ENCODE measurements at regions not wholly inside any gene's neighbourhood (a gene's known extent, or its start where the extent isn't known, plus 50 kb on each side); places are given as distances from the start of the nearest gene placed in this dataset.

DNA sequence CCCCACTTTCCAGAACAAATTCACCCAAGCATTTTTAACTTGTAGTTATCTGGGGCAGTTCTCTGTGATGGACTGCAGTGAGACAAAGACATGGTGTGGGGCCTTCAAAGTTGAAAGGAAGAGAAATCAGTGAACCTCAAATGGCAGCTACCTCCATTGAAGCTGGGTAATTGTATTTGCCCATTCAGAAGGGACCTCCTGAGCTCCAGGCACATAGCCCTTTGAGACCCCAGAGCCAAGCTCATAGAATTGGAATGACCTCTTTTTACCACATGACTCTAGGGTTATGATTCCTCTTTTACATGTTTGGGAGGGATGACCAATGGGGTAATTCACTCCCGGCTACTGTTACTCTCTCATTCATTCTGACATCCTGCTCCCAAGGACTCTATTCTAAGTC is 368.4 kb upstream of the ITGA1 start:
- no peak for DNase-seq

DNA sequence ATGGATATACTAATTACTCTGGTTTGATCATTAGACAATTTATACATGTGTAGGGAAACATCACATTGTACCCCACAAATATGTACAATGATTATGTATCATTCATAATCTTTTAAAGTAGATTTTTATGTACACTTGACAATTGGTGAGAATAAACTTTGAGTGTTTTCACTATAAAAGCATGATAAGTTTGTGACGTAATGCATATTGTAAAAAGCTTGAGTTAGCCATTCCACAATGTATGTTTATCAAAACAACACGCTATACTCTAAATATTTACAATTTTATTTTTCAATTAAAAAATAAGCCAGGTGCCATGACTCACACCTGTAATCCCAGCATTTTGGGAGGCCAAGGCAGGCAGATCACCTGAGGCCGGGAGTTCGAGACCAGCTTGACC is 360.1 kb upstream of the ITGA1 start:
- DNase-seq = no peak

DNA sequence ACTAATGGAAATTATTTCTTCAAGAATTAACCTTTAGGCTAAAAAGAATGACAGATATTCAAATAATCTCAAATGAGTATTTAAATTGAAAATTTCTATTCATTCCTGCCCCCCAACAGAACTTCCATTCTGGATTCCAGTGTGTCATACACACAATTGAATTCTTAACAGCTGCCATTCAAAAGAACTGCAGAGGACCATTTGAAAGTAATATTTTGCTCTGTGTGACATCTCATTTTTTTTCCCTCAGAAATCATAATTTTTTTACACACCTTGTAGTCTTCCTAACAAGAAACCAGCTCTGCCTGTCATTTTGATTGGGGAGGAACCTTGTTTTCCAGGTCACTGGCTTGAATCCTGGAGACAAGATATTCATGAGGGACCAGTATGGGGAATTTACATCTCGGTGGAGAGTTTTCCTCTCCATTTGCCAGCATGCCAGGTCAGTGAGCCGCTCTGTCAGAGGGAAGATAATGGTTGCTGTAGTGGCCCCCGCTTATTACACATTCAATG is 358.7 kb upstream of the ITGA1 start:
- DNase-seq = no peak

DNA sequence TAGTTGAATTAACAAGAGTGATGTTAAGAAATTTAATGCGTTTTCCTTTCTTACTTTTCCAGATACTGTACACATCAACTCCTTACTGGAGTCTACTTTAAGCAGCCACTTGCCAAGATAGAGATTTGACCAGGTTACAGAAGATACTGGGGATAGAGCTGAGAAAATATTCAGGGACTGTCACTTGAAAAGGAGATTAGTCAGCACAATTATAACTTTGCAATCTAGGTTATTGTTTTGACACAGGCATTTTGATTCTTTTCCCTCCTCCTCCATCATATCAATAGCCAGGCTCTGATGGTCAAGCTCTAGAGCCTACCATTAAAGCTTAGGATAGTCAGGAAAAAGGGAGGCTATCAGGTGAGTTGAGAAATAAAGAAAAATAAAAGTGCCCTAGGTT is 345.9 kb upstream of the ITGA1 start:
- DNase-seq = no peak

GRCh38 chr5:52443187-52443586 is 344.5 kb upstream of the ITGA1 start:
- DNase-seq = no peak

- DNase-seq = no peak
Measured at GRCh38 chr5:52448111-52448510, 339.6 kb upstream of the ITGA1 start.

DNA sequence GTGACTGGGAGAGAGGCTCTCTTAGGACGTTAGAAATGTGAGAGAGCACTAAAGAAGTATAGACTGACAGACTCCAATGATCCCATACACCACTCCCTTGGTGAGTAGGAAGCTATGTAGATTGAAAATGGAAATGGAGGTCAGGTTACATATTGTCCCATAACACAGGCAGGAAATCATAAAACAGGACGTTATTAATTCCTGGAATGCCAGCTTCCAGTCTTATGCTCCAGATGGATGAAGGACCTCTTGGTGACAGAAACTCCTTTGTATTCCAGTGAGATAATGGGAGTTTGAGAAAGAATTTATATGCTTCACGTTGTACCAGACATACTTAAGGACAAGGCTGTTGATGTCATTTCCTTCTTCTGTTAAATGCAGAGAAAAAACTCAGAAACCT is 338.2 kb upstream of the ITGA1 start:
- no peak for DNase-seq

GRCh38 chr5:52452098-52452497 is 335.6 kb upstream of the ITGA1 start:
- DNase-seq = no peak

- DNase-seq = no peak
Measured at GRCh38 chr5:52453176-52453575, 334.5 kb upstream of the ITGA1 start.

GRCh38 chr5:52455920-52456319 is 331.8 kb upstream of the ITGA1 start:
- DNase-seq = no peak

DNA sequence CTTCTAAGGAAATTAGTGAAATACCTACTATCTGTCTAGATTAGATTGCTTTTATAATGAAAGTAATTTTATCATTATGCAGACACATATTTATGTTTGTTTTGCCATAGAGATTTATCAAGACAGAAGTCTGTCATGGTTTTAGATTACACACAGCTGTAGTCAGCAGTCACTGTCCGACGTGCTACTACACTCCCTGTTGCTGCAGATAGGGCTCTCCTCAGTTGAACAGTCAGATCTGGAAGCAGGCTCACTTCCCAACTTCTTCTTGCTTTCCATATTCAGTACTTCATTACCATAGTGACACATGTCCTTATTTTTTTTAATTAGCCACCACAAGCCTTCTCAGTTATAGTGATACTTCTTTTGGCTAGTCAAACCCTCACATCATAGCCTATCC is 329.9 kb upstream of the ITGA1 start:
- DNase-seq = no peak

DNA sequence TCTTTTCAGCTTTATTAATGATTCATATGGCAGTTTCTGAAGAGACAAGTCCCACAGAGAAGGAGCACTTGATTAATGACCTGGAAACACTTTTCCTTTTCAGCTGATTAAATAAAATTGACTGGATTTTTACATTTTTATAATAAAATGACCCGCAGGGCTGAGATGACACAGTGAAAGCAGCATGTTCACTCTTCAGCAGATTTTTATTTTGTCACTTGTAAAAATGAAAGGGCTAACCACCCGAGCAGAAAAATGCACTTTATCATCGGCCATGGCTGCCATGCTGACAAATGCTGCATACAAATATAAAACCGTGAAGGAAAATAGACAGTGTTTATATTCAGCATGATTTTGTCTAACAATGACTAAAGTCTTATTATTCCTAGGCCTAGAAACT is 321.6 kb upstream of the ITGA1 start:
- no peak for DNase-seq

DNA sequence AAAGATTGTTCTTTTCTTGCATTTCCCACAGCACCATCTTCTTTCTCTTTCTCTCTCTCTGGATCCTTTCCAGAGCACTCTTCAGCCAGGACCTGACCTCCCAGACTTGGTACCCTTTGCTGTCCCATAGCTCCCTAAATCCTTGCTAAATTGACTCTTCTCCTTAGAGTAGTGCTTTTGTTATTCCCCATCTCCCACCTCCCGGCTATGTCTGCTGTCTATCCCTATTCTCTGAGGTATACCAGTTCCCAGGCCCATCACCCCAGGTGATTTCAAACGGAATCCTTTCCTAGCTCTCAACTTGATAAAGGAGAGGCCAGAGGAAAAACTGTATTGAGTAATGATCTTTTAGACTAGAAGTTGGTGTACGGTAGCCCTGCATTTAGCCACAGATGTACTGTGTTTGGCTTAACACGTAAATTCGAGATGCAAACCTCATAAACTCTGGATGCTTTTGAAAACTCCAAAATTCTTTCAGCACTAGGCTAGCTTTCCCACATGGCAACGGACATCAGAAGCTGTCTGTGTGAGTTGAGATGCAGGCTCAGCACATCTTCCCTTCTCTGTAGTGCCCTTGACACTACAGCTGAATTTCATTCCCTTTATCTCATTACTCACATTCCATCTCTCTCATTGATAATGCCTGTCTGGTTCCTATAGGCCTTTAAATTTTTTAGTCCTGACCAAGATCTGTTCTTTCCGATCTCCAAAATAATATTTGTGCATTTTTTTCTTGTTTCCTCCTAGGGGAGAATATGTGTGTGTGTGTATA is 320.8 kb upstream of the ITGA1 start:
- DNase-seq = no peak

DNA sequence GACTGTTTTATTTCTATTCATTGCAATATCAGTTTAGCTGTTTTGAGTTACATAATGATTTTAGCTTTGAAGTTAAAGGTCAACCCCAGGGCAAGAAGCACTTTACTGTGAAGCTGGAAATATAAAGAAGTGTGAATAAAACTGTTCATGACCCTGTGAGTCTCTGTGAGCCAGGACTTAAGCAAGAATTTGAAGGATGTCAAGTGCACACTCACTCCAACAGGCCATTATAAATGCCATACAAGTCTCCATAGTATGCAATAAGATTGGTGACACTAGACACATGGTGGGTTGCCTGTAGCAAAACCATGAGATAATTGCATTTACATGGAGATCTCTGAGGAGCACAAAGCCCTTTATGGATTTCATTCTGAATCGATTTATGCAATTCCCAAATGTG is 318.7 kb upstream of the ITGA1 start:
- DNase-seq = no peak

- DNase-seq = no peak
Measured at GRCh38 chr5:52469420-52469819, 318.3 kb upstream of the ITGA1 start.

- DNase-seq = no peak
Measured at GRCh38 chr5:52469835-52470234, 317.9 kb upstream of the ITGA1 start.

DNA sequence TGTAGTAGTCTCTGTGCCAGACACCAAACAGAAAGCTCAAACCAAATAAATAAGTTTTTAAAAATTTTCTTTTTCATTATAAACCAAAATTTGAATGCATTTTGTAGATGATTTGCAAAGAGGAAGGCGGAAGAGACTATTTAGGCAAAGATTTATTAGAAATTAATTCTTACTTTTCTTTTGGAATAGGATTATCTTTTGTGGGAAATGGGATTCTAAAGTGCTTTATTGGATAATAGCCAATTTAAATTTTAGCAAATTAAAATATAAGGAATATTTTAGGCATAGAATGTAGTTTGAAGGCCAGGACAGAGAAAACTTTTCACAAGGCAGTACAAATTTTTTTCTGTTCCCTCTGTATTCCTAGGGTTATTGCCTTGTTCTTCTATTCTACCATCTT is 311.4 kb upstream of the ITGA1 start:
- no peak for DNase-seq

DNA sequence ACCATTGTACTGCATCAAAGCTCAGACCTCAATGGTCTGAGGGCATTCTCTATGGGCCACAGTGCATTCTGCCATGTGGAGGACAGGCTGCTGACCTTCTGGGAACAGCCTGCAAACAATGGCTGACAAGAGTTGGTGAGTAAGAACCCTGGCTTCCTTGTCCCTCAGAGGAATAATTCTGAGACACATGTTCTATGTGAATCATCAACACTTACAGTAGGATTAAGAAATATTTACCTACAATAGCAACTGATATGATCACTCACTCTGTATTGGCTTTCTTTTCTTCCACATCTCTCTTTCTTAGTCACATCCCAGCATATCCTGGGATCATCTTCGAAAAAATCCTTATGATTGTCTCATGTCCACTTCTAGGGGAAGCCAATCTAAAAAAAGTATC is 306.5 kb upstream of the ITGA1 start:
- DNase-seq = no peak

DNA sequence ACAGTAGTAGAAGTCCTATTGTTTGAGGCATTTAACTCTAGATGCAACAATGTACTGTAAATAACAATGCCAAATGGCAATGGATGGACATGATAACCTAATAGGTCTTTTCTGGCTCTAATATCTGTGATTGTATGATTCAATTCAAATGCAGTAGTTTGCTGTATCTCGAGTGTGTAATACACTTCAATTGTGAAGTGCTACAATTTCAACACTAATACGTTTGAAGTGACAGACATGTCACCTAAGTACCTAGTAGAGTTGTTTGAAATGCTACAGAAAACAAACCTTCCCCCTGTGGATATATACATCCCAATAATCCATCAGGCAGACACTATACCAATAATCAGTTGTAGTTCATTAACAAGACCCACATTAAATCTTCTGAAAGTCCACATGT is 305.9 kb upstream of the ITGA1 start:
- DNase-seq = no peak

- DNase-seq = peak; percentile 16
Measured at GRCh38 chr5:52491071-52491787, 296.5 kb upstream of the ITGA1 start.

DNA sequence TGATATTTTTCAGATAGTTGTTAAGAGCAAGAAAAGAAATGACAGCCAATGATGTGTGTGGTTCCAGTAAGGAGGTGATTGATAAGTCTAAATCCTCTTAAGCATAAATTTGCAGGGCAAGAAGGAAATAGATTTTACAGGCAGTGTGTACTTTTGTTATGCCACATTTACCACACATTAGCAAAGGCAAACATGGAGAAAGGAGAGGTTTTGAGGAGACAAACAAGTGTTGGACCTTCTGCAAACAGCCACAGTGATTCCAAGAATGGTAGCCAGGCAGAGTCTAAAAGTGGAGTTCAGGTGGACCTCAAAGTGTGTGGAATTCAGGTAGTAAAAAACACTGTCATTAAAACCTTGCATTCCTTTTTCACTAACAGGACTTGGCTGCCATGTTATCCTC is 295.9 kb upstream of the ITGA1 start:
- DNase-seq = no peak

DNA sequence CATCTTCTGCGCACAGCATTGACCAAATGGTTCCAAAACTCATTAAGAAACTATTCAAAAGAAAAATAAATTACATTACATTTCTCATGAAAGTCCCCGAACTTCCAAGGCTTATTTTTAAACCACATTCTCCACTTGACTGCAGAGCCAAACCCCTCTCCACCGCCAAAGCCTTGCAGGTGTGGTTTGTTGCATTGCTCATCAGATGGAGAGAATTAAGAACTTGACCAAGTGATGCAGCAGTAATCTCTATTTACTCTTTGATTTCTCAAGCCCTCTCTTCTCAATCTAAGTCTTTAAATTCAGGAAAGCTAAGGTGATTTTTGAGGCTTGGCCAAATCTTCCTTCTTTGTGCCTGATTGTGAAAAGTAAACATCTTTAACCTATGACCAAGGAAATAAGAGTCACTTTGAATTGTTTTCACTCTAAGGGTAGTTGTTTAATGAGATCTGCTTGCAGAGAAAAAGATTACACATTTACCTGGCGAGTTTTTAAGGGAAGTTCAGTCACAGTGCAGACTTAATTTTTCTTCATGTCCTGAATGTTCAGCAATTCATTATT is 290.5 kb upstream of the ITGA1 start:
- no peak for DNase-seq

DNA sequence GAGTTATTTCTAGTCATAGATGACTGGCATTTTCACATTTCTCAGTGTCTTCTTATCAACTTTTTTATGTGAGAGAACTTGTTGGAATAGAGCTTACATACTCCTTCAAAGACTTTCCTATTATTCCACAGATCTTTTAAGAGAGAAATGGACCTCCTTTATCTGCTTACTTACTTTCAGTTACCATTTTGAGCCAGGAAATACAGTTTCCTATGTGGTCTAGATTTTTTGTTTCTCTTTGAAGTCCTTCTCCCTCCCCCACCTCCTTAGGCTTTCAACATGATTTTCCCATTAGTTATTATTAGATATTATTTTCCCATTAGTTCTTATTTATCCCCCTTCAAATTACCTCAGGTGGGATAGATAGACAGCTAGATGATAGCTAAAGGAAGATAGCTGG is 289.1 kb upstream of the ITGA1 start:
- DNase-seq = no peak

GRCh38 chr5:52502460-52502999 is 285.2 kb upstream of the ITGA1 start:
- no peak for DNase-seq
